Stomach smooth muscle (tissue), 2 donors: ENCODE measurements at regions not wholly inside any gene's neighbourhood (a gene's known extent, or its start where the extent isn't known, plus 50 kb on each side); places are given as distances from the start of the nearest gene placed in this dataset.

ENCODE experiments used
- H3K27ac ChIP-seq: one replicate; pipeline ENCODE4 v1.7.0; 2013; ENCODE audit warnings: mild to moderate bottlenecking, low read length, inconsistent platforms
- H3K27me3 ChIP-seq, 2 donors: one replicate each; pipeline ENCODE4 v1.7.0; 2013; ENCODE audit warnings: low read length in 2 of 2; ENCODE audit not compliant: insufficient read depth in 2 of 2, control insufficient read depth in 1 of 2
- H3K36me3 ChIP-seq, 2 donors: one replicate each; pipeline ENCODE4 v1.7.0; 2013; ENCODE audit warnings: low read length in 2 of 2; ENCODE audit not compliant: control insufficient read depth in 2 of 2, insufficient read depth in 2 of 2
- H3K4me1 ChIP-seq: one replicate; pipeline ENCODE4 v1.7.0; 2013; ENCODE audit warnings: low read length; ENCODE audit not compliant: control insufficient read depth, insufficient read depth
- H3K4me3 ChIP-seq, 2 donors: one replicate each; pipeline ENCODE4 v1.7.0; 2013; ENCODE audit warnings: low read length in 2 of 2
- H3K9ac ChIP-seq, 2 donors: one replicate each; pipeline ENCODE4 v1.7.0; 2013; ENCODE audit warnings: low read length in 2 of 2, mild to moderate bottlenecking in 1 of 2
- H3K9me3 ChIP-seq, 2 donors: one replicate each; pipeline ENCODE4 v1.7.0; 2013; ENCODE audit warnings: low read length in 2 of 2; ENCODE audit not compliant: control insufficient read depth in 2 of 2
- donor health status: healthy.
- donor health status: Pancreatic carcinoma.

GRCh38 chr9:105979290-105979689, 284.9 kb downstream of the TMEM38B start:
- no peak overlapping the region for H3K9ac ChIP-seq
- no peaks in the 10 kb centered on the region for H3K36me3 ChIP-seq
- H3K27ac ChIP-seq = no peak overlapping the region
- H3K9me3 ChIP-seq = no peaks in the 10 kb centered on the region
- no peaks in the 10 kb centered on the region for H3K4me1 ChIP-seq
- no peak overlapping the region for H3K4me3 ChIP-seq
- no peaks in the 10 kb centered on the region for H3K27me3 ChIP-seq

- no peak overlapping the region for H3K27ac ChIP-seq
Observed at GRCh38 chr9:105984714-105985113, 290.4 kb downstream of the TMEM38B start.

GRCh38 chr9:105993116-105993854, 298.9 kb downstream of the TMEM38B start:
- Histone ChIP-seq H3K9ac (no peak overlapping the region), H3K27me3 (no peaks in the 10 kb centered on the region), H3K4me1 (no peaks in the 10 kb centered on the region), H3K4me3 (no peak overlapping the region), H3K27ac (no peak overlapping the region), H3K9me3 (no peaks in the 10 kb centered on the region), H3K36me3 (no peaks in the 10 kb centered on the region)

More at GRCh38 chr9:105984714-105985113, 290.4 kb downstream of the TMEM38B start:
- H3K9ac ChIP-seq = no peak overlapping the region
- no peaks in the 10 kb centered on the region for H3K36me3 ChIP-seq
- H3K9me3 ChIP-seq = no peaks in the 10 kb centered on the region
- no peaks in the 10 kb centered on the region for H3K4me1 ChIP-seq
- no peaks in the 10 kb centered on the region for H3K27me3 ChIP-seq
- no peak overlapping the region for H3K4me3 ChIP-seq

GRCh38 chr9:105993921-105994715, 299.8 kb downstream of the TMEM38B start:
- no peak overlapping the region for H3K4me3 ChIP-seq
- no peaks in the 10 kb centered on the region for H3K9me3 ChIP-seq
- no peak overlapping the region for H3K27ac ChIP-seq
- no peaks in the 10 kb centered on the region for H3K36me3 ChIP-seq
- H3K4me1 ChIP-seq = no peaks in the 10 kb centered on the region
- no peak overlapping the region for H3K9ac ChIP-seq
- no peaks in the 10 kb centered on the region for H3K27me3 ChIP-seq

- no peaks in the 10 kb centered on the region for H3K36me3 ChIP-seq
- no peaks in the 10 kb centered on the region for H3K9me3 ChIP-seq
- no peak overlapping the region for H3K9ac ChIP-seq
- no peaks in the 10 kb centered on the region for H3K27me3 ChIP-seq
- no peak overlapping the region for H3K4me3 ChIP-seq
- no peak overlapping the region for H3K27ac ChIP-seq
- H3K4me1 ChIP-seq = no peaks in the 10 kb centered on the region
Observed at GRCh38 chr9:105994970-105995369, 300.6 kb downstream of the TMEM38B start.

- H3K9ac ChIP-seq = no peak overlapping the region
- H3K27ac ChIP-seq = no peak overlapping the region
- H3K36me3 ChIP-seq = no peaks in the 10 kb centered on the region
- H3K4me3 ChIP-seq = no peak overlapping the region
- no peaks in the 10 kb centered on the region for H3K27me3 ChIP-seq
- H3K4me1 ChIP-seq = no peaks in the 10 kb centered on the region
- H3K9me3 ChIP-seq = peaks cover 0 to 3% of the 10 kb centered on the region in 2 donors
Observed at GRCh38 chr9:106017198-106017740, 322.9 kb downstream of the TMEM38B start.

- no peak overlapping the region for H3K9ac ChIP-seq
- H3K9me3 ChIP-seq = peaks cover 0 to 3% of the 10 kb centered on the region in 2 donors
- no peaks in the 10 kb centered on the region for H3K4me1 ChIP-seq
- no peak overlapping the region for H3K27ac ChIP-seq
- H3K36me3 ChIP-seq = no peaks in the 10 kb centered on the region
- H3K4me3 ChIP-seq = no peak overlapping the region
- no peaks in the 10 kb centered on the region for H3K27me3 ChIP-seq
Observed at GRCh38 chr9:106019039-106019680, 324.8 kb downstream of the TMEM38B start.

- H3K4me1 ChIP-seq = no peaks in the 10 kb centered on the region
- H3K27ac ChIP-seq = no peak overlapping the region
- no peaks in the 10 kb centered on the region for H3K36me3 ChIP-seq
- H3K4me3 ChIP-seq = no peak overlapping the region
- H3K27me3 ChIP-seq = no peaks in the 10 kb centered on the region
- no peak overlapping the region for H3K9ac ChIP-seq
- peaks cover 0 to 2% of the 10 kb centered on the region in 2 donors for H3K9me3 ChIP-seq
Observed at GRCh38 chr9:106019702-106020101, 325.4 kb downstream of the TMEM38B start.

GRCh38 chr9:106020186-106020585, 325.8 kb downstream of the TMEM38B start:
- no peaks in the 10 kb centered on the region for H3K27me3 ChIP-seq
- H3K36me3 ChIP-seq = no peaks in the 10 kb centered on the region
- H3K4me3 ChIP-seq = no peak overlapping the region
- no peak overlapping the region for H3K9ac ChIP-seq
- H3K27ac ChIP-seq = no peak overlapping the region
- no peaks in the 10 kb centered on the region for H3K9me3 ChIP-seq
- H3K4me1 ChIP-seq = no peaks in the 10 kb centered on the region

GRCh38 chr9:106023455-106023854, 329.1 kb downstream of the TMEM38B start:
- no peak overlapping the region for H3K9ac ChIP-seq
- H3K4me3 ChIP-seq = no peak overlapping the region
- no peak overlapping the region for H3K27ac ChIP-seq
- H3K4me1 ChIP-seq = no peaks in the 10 kb centered on the region
- H3K9me3 ChIP-seq = no peaks in the 10 kb centered on the region
- H3K27me3 ChIP-seq = no peaks in the 10 kb centered on the region
- no peaks in the 10 kb centered on the region for H3K36me3 ChIP-seq
